ENCODE measurements at regions not wholly inside any gene's neighbourhood (a gene's known extent, or its start where the extent isn't known, plus 50 kb on each side); places are given as distances from the start of the nearest gene placed in this dataset.

DNA sequence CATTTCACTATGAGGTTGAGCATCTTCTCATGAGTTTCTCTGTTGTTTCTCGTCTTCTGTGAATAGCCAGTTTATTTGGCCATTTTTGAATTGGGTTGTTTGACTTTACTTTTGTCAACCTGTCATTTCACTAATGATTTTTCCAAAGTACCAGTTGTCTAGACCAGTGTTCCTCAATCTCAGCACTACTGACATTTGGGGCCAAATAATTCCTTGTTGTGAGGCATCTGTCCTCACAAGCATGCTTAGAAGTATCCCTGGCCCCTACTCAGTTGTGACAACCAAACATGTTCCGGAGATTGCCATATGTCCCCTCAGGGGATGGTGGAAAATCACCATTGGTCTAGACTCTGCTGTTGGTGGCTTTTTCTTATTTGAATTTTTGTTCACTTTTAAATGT, 87.7 kb upstream of the GNAZ start:
- TF ChIP-seq CTCF (conservative IDR thresholded peaks at IDR 0.05; ENCODE audit: low read depth, low read length) = no peak
- H3K4me3 ChIP-seq (ENCODE audit: low read depth, low read length) = no peak overlapping the region
- DNase-seq (ENCODE audit: low read depth) = no peak

- DNase-seq (ENCODE audit: low read depth) = no peak
- TF ChIP-seq CTCF (conservative IDR thresholded peaks at IDR 0.05; ENCODE audit: low read depth, low read length) = no peak
Measured at GRCh38 chr22:22983123-22983522, 87.2 kb upstream of the GNAZ start.

DNA sequence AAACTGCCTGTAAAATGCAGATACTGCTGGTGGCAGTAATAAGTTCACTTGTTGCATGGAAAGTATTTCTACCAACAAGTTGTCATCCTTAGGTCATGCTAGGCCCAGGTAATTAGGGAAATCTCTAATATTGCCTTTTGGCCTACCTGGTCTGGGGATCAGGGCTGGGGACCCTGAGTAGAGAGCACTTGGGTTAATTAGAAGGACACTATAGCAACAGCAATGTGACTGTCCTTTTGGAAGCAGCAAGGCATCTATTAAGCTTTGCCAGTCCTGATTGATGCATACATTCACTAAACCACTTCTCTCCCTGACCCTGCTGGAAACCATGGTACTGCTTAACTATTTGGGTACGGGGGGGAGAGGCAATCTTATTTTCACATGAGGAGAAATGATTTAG, 86.5 kb upstream of the GNAZ start:
- H3K4me3 ChIP-seq (ENCODE audit: low read depth, low read length) = no peak overlapping the region
- TF ChIP-seq CTCF (conservative IDR thresholded peaks at IDR 0.05; ENCODE audit: low read depth, low read length) = no peak
- no peak for DNase-seq (ENCODE audit: low read depth)

More at GRCh38 chr22:22983123-22983522, 87.2 kb upstream of the GNAZ start:
- no peak overlapping the region for H3K4me3 ChIP-seq (ENCODE audit: low read depth, low read length)

DNA sequence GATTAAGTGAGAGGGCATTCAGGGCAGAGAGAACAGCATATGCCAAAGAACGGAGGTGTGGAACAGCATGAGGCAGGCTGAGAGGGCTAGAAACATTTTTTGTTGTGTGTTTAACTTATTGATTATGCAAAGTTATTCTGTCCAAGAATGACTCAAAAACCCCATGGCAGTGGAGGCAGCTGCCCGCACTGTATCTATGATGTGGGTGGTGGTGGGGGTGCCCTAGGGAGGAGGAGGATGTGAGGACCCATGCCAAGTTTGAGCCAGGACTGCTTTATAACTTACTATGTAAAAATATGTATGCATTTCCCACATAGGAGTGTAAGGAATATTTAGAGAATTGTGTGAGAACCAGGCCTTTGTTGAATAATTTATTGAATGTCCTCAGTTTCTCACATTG, 85.4 kb upstream of the GNAZ start:
- TF ChIP-seq CTCF (conservative IDR thresholded peaks at IDR 0.05; ENCODE audit: low read depth, low read length) = no peak
- no peak overlapping the region for H3K4me3 ChIP-seq (ENCODE audit: low read depth, low read length)
- DNase-seq (ENCODE audit: low read depth) = no peak

DNA sequence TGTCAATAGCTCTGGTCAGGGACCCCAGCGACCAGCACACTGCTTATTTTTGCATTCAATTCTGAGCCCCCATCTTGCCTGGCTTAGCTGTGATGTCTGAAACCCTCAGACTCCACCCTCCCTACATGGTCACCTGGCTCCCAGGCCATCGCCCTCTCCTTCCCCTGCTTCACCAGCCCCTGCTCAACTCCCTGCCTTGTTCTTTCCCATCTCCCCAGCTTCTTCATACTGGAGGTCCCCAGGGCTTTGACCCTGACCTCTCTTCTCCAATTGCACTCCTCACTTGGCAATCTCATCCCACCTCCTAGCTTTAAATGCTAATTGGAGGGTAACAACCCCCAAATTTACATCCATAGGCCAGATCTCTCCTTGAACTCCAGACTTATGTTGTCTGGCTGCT, 84.3 kb upstream of the GNAZ start:
- TF ChIP-seq CTCF (conservative IDR thresholded peaks at IDR 0.05; ENCODE audit: low read depth, low read length) = no peak
- H3K4me3 ChIP-seq (ENCODE audit: low read depth, low read length) = no peak overlapping the region
- no peak for DNase-seq (ENCODE audit: low read depth)

- DNase-seq (ENCODE audit: low read depth) = no peak
- H3K4me3 ChIP-seq (ENCODE audit: low read depth, low read length) = no peak overlapping the region
- TF ChIP-seq CTCF (conservative IDR thresholded peaks at IDR 0.05; ENCODE audit: low read depth, low read length) = no peak
Measured at GRCh38 chr22:22986640-22987039, 83.7 kb upstream of the GNAZ start.

- no peak for TF ChIP-seq CTCF (conservative IDR thresholded peaks at IDR 0.05; ENCODE audit: low read depth, low read length)
- no peak overlapping the region for H3K4me3 ChIP-seq (ENCODE audit: low read depth, low read length)
- no peak for DNase-seq (ENCODE audit: low read depth)
Measured at GRCh38 chr22:22988150-22988549, 82.2 kb upstream of the GNAZ start.

Measured in choroid plexus epithelial cell (primary cell).